Common myeloid progenitor, CD34-positive (primary cell): ENCODE measurements at regions not wholly inside any gene's neighbourhood (a gene's known extent, or its start where the extent isn't known, plus 50 kb on each side); places are given as distances from the start of the nearest gene placed in this dataset.
"Not testable (repeated sequence)": the region's sequence is repeated elsewhere in the genome, so short reads cannot be mapped to it uniquely, and the experiment has no call there.

Experiments
- CTCF ChIA-PET: fragments of 350-600 bp; sonication (Branson Sonifier 250); formaldehyde crosslinking; loops from one replicate; lab custom pipeline; 2021; ENCODE audit warnings: antibody characterized with exemption; lab: Charles Lee
- POLR2A ChIA-PET: fragments of 350-600 bp; sonication (Branson Sonifier 250); formaldehyde crosslinking; loops from one replicate; lab custom pipeline; 2021; ENCODE audit warnings: antibody characterized with exemption; lab: Charles Lee
- DNase-seq, 3 donors: peaks; one replicate each; pipeline versions ENCODE4 v3.0.0 to v3.0.0-alpha.2; 2013
- H3K27ac ChIP-seq, 2 experiments: 1 replicate in 1 of 2; 2 replicates in 1 of 2; pipeline ENCODE4 v1.7.0; 2013; ENCODE audit warnings: inconsistent platforms in 2 of 2, low read length in 2 of 2, mild to moderate bottlenecking in 2 of 2, low read depth in 1 of 2, moderate library complexity in 1 of 2; ENCODE audit not compliant: severe bottlenecking in 2 of 2, insufficient read depth in 1 of 2, poor library complexity in 1 of 2
- H3K27me3 ChIP-seq, 5 experiments: replicated peaks in 2 of 5; 1 replicate in 3 of 5; 2 replicates in 2 of 5; pipeline versions ENCODE4 v1.6.1 to v1.7.0; 2013; ENCODE audit warnings: low read length in 4 of 5, mild to moderate bottlenecking in 2 of 5, moderate library complexity in 2 of 5, inconsistent platforms in 1 of 5; ENCODE audit not compliant: insufficient read depth in 5 of 5, control insufficient read depth in 4 of 5
- H3K36me3 ChIP-seq, 4 experiments: 1 replicate in 2 of 4; 2 replicates in 2 of 4; pipeline versions ENCODE4 v1.6.1 to v1.7.0; 2013; ENCODE audit warnings: low read length in 3 of 4, control low read depth in 1 of 4, mild to moderate bottlenecking in 1 of 4; ENCODE audit not compliant: control insufficient read depth in 4 of 4, insufficient read depth in 4 of 4
- H3K4me1 ChIP-seq, 4 experiments: 1 replicate in 3 of 4; 2 replicates in 1 of 4; pipeline versions ENCODE4 v1.6.1 to v1.7.1; 2013; ENCODE audit warnings: low read length in 3 of 4, mild to moderate bottlenecking in 3 of 4, control low read depth in 1 of 4, inconsistent platforms in 1 of 4, moderate library complexity in 1 of 4; ENCODE audit not compliant: control insufficient read depth in 4 of 4, insufficient read depth in 4 of 4; ENCODE audit errors: control extremely low read depth in 1 of 4
- H3K4me3 ChIP-seq, 7 experiments: 1 replicate in 4 of 7; 2 replicates in 3 of 7; pipeline versions ENCODE4 v1.5.1 to v1.7.0; 2013; ENCODE audit warnings: mild to moderate bottlenecking in 7 of 7, low read length in 6 of 7, moderate library complexity in 6 of 7, inconsistent platforms in 2 of 7, low read depth in 2 of 7, control low read depth in 1 of 7; ENCODE audit not compliant: insufficient read depth in 4 of 7, control insufficient read depth in 1 of 7; ENCODE audit errors: extremely low read depth in 1 of 7
- H3K9me3 ChIP-seq, 5 experiments: 1 replicate in 4 of 5; 2 replicates in 1 of 5; pipeline versions ENCODE4 v1.6.1 to v1.7.1; 2013; ENCODE audit warnings: low read length in 4 of 5, mild to moderate bottlenecking in 2 of 5, inconsistent platforms in 1 of 5, low read depth in 1 of 5, moderate library complexity in 1 of 5; ENCODE audit not compliant: control insufficient read depth in 4 of 5, insufficient read depth in 2 of 5; ENCODE audit errors: control extremely low read depth in 1 of 5
- WGBS: methylation state at CpG from one replicate; pipeline ENCODE4 v1.1.5; 2013; ENCODE audit not compliant: insufficient coverage; 5-methylcytosine and 5-hydroxymethylcytosine counted together

DNA sequence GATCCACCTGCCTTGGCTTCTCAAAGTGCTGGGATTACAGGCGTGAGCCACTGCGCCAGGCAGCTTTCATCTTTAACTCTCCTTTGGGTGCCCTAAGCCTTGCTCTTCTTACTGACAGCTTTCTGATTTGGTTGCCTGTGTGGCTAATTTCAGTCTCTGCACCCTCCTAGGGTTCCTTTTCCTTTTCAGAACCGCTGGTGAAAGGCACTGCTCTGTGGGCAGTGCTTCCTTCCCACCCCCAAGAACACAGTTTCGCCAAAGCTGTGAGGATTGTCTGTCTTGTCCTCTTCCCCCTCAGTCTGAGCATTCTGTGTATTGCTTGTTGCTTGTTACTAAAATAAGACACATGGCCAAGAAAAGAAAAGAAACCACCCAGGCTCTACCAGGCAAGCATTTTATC, 101.4 kb upstream of the FRMPD3 start:
- CTCF ChIA-PET: no interaction called here
- Histone ChIP-seq H3K36me3 (no peaks in the 10 kb centered on the region), H3K4me1 (no peaks in the 10 kb centered on the region), H3K27ac (no peak overlapping the region), H3K9me3 (no peaks in the 10 kb centered on the region), H3K27me3 (peaks cover 0 to 7% (median 2%) of the 10 kb centered on the region in 5 experiments), H3K4me3 (no peak overlapping the region)
- no peak for DNase-seq
- POLR2A ChIA-PET: no interaction called here
- WGBS: 64% methylated on average over 3 of the region's 4 CpGs

GRCh38 chrX:107348990-107349389, 100.5 kb upstream of the FRMPD3 start:
- no peaks in the 10 kb centered on the region for H3K9me3 ChIP-seq
- H3K27me3 ChIP-seq: peaks cover 0 to 7% (median 2%) of the 10 kb centered on the region in 5 experiments
- H3K4me3 ChIP-seq: no peak overlapping the region
- ChIA-PET CTCF (no interaction called here), POLR2A (no interaction called here)
- no peak overlapping the region for H3K27ac ChIP-seq
- H3K36me3 ChIP-seq: no peaks in the 10 kb centered on the region
- 88% methylated on average over 1 of the region's 1 CpG for WGBS
- DNase-seq: no peak
- H3K4me1 ChIP-seq: no peaks in the 10 kb centered on the region

- POLR2A ChIA-PET: no interaction called here
- WGBS: 38% methylated on average over 1 of the region's 1 CpG
Measured at GRCh38 chrX:107355533-107355932, 93.9 kb upstream of the FRMPD3 start.

DNA sequence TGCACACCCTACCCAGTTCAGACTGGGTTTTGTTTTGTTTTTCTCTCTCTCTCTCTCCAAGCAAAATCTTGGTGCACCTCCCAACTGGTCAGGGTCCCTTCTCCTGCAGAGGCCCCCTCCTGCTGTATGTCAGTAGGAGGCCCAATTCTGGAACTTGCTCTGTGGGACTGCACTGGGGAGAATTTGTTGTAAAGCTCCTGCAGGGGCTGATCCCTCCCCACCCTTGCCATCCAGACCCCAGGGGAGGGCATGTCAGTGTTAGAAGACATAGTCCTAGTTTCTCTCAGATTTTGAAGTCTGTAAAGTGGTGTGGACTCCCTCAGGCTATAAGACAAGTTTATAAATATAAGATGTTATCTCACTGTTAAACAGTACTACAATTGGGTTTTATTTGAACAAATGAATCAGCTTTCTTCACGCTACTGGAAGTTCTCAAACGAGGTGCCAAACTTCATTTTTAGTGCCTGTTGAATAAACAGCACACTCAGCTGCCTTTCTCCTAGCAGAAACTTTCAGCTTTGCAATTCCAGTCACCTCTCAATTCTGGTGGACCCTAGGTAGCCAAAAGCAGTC, 88.6 kb upstream of the FRMPD3 start:
- Histone ChIP-seq H3K9me3 (no peaks in the 10 kb centered on the region), H3K36me3 (no peaks in the 10 kb centered on the region), H3K4me1 (no peaks in the 10 kb centered on the region), H3K4me3 (no peak overlapping the region), H3K27me3 (peaks cover 0 to 23% (median 3%) of the 10 kb centered on the region in 5 experiments), H3K27ac (no peak overlapping the region)
- DNase-seq: no peak
- 49% methylated on average over 2 of the region's 2 CpGs for WGBS
- POLR2A ChIA-PET: no interaction called here
- CTCF ChIA-PET: no interaction called here

More at GRCh38 chrX:107355533-107355932, 93.9 kb upstream of the FRMPD3 start:
- no peaks in the 10 kb centered on the region for H3K4me1 ChIP-seq
- peaks cover 0 to 30% (median 9%) of the 10 kb centered on the region in 5 experiments for H3K27me3 ChIP-seq
- H3K4me3 ChIP-seq: no peak overlapping the region
- no peaks in the 10 kb centered on the region for H3K36me3 ChIP-seq
- CTCF ChIA-PET: no interaction called here
- H3K27ac ChIP-seq: no peak overlapping the region
- DNase-seq: no peak
- no peaks in the 10 kb centered on the region for H3K9me3 ChIP-seq

- H3K36me3 ChIP-seq, H3K4me1 ChIP-seq, DNase-seq, H3K4me3 ChIP-seq, H3K27ac ChIP-seq, CTCF ChIA-PET, H3K9me3 ChIP-seq, H3K27me3 ChIP-seq, POLR2A ChIA-PET: not testable (repeated sequence)
- WGBS: no CpG with 5 or more reads among the region's 3 CpGs
Measured at GRCh38 chrX:107370185-107370584, 79.3 kb upstream of the FRMPD3 start.

GRCh38 chrX:107374132-107374531, 75.3 kb upstream of the FRMPD3 start:
- DNase-seq: no peak
- Histone ChIP-seq H3K9me3 (no peaks in the 10 kb centered on the region), H3K27ac (no peak overlapping the region), H3K36me3 (no peaks in the 10 kb centered on the region), H3K27me3 (no peaks in the 10 kb centered on the region), H3K4me3 (no peak overlapping the region), H3K4me1 (no peaks in the 10 kb centered on the region)
- POLR2A ChIA-PET: no interaction called here
- WGBS: no CpG with 5 or more reads among the region's 2 CpGs
- CTCF ChIA-PET: no interaction called here

GRCh38 chrX:107374831-107375230, 74.6 kb upstream of the FRMPD3 start:
- CTCF ChIA-PET: no interaction called here

More at GRCh38 chrX:107374831-107375230, 74.6 kb upstream of the FRMPD3 start:
- POLR2A ChIA-PET: no interaction called here
- no peak for DNase-seq
- Histone ChIP-seq H3K36me3 (no peaks in the 10 kb centered on the region), H3K9me3 (no peaks in the 10 kb centered on the region), H3K27ac (no peak overlapping the region), H3K27me3 (no peaks in the 10 kb centered on the region), H3K4me3 (no peak overlapping the region), H3K4me1 (no peaks in the 10 kb centered on the region)
